GM23338 (cell line): ENCODE measurements at regions not wholly inside any gene's neighbourhood (a gene's known extent, or its start where the extent isn't known, plus 50 kb on each side); places are given as distances from the start of the nearest gene placed in this dataset.

Source experiments
- ATAC-seq: fragments of 200-7000 bp; cut with Tn5 transposase; 3 replicates; pipeline ENCODE4 v1.9.1; 2020
- DNase-seq: peaks from one replicate; pipeline ENCODE4 v3.0.0-alpha.2; 2015; ENCODE audit warnings: low spot score
- H2AFZ ChIP-seq: fragments of 200-600 bp; sonication (generic); 2 replicates; pipeline ENCODE4 v1.8.0; 2016; ENCODE audit warnings: antibody characterized with exemption, mild to moderate bottlenecking, moderate library complexity
- H3F3A ChIP-seq: fragments of 200-600 bp; sonication (generic); replicated peaks from 2 replicates; pipeline ENCODE4 v1.8.0; 2017; ENCODE audit warnings: antibody characterized with exemption, mixed run types, low read depth
- H3K27ac ChIP-seq: fragments of 200-600 bp; sonication (generic); 2 replicates; pipeline ENCODE4 v1.6.1; 2016; ENCODE audit warnings: low read depth
- H3K27me3 ChIP-seq: fragments of 200-600 bp; sonication (generic); 2 replicates; pipeline ENCODE4 v1.8.0; 2016; ENCODE audit warnings: mild to moderate bottlenecking, mixed run types, moderate library complexity; ENCODE audit not compliant: insufficient read depth
- H3K36me3 ChIP-seq: fragments of 200-600 bp; sonication (generic); 2 replicates; pipeline ENCODE4 v1.8.0; 2016; ENCODE audit warnings: mild to moderate bottlenecking; ENCODE audit not compliant: insufficient read depth
- H3K4me1 ChIP-seq: fragments of 200-600 bp; sonication (generic); 2 replicates; pipeline ENCODE4 v1.8.0; 2016; ENCODE audit warnings: mild to moderate bottlenecking, moderate library complexity; ENCODE audit not compliant: insufficient read depth
- H3K4me2 ChIP-seq: fragments of 200-600 bp; sonication (generic); 2 replicates; pipeline ENCODE4 v1.7.1; 2017; ENCODE audit warnings: mixed run types
- H3K4me3 ChIP-seq: fragments of 200-600 bp; sonication (generic); 2 replicates; pipeline ENCODE4 v1.6.1; 2016; ENCODE audit warnings: mixed run types
- H3K79me2 ChIP-seq: fragments of 200-600 bp; sonication (generic); replicated peaks from 2 replicates; pipeline ENCODE4 v1.8.0; 2017; ENCODE audit warnings: mild to moderate bottlenecking; ENCODE audit not compliant: insufficient read depth
- H3K9me2 ChIP-seq: fragments of 200-600 bp; sonication (generic); 2 replicates; pipeline ENCODE4 v1.8.0; 2017; ENCODE audit not compliant: insufficient read depth
- H4K20me1 ChIP-seq: fragments of 200-600 bp; sonication (generic); replicated peaks from 2 replicates; pipeline ENCODE4 v1.8.0; 2017; ENCODE audit warnings: mild to moderate bottlenecking; ENCODE audit not compliant: insufficient read depth
- H3K27ac Mint-ChIP-seq: 2 replicates; pipeline ENCODE4 v1.8.0; 2020; ENCODE audit warnings: inconsistent platforms, mild to moderate bottlenecking, moderate library complexity, mixed read lengths
- H3K27me3 Mint-ChIP-seq: 3 replicates; pipeline ENCODE4 v1.8.0; 2022; ENCODE audit warnings: low read depth, mild to moderate bottlenecking, moderate library complexity, mixed read lengths, inconsistent platforms; ENCODE audit not compliant: insufficient read depth, poor library complexity
- H3K36me3 Mint-ChIP-seq: 3 replicates; pipeline ENCODE4 v1.8.0; 2021; ENCODE audit warnings: low read depth, mild to moderate bottlenecking, inconsistent platforms, moderate library complexity, mixed read lengths
- H3K4me1 Mint-ChIP-seq: 3 replicates; pipeline ENCODE4 v1.8.0; 2020; ENCODE audit warnings: mild to moderate bottlenecking, inconsistent platforms, mixed read lengths
- H3K4me3 Mint-ChIP-seq: 3 replicates; pipeline ENCODE4 v1.8.0; 2021; ENCODE audit warnings: moderate library complexity, mild to moderate bottlenecking, inconsistent platforms, mixed read lengths
- H3K9me3 Mint-ChIP-seq: 3 replicates; pipeline ENCODE4 v1.8.0; 2020; ENCODE audit warnings: moderate library complexity, mild to moderate bottlenecking, inconsistent platforms, mixed read lengths
- CREB1 ChIP-seq: fragments of 250-450 bp; sonication (Bioruptor Pico); IDR thresholded peaks from 2 replicates; pipeline ENCODE4 v1.5.0; 2020; ENCODE audit warnings: low read depth, mild to moderate bottlenecking, moderate library complexity
- CTCF ChIP-seq, 2 experiments: fragments of 200-600 bp in 1 of 2; sonication (generic) in 1 of 2; conservative IDR thresholded peaks; 2 replicates each; pipeline versions ENCODE4 v1.5.1 to v1.6.1; 2016 to 2017; ENCODE audit warnings: antibody characterized with exemption in 2 of 2, low read depth in 2 of 2, mild to moderate bottlenecking in 2 of 2, moderate library complexity in 1 of 2
- ETS1 ChIP-seq: IDR thresholded peaks from 2 replicates; pipeline ENCODE4 v1.6.1; 2016; ENCODE audit warnings: antibody characterized with exemption
- EZH2 ChIP-seq: fragments of 200-600 bp; sonication (generic); IDR thresholded peaks from one replicate; pipeline ENCODE4 v1.8.0; 2017; ENCODE audit warnings: antibody characterized with exemption, mild to moderate bottlenecking, low read depth; ENCODE audit not compliant: unreplicated experiment
- EZH2phosphoT487 ChIP-seq: fragments of 200-600 bp; sonication (generic); IDR thresholded peaks from one replicate; pipeline ENCODE4 v1.8.1; 2018; ENCODE audit warnings: antibody characterized with exemption; ENCODE audit not compliant: unreplicated experiment
- JUNB ChIP-seq: IDR thresholded peaks from one replicate; pipeline ENCODE4 v1.6.1; 2016; ENCODE audit warnings: antibody characterized with exemption; ENCODE audit not compliant: unreplicated experiment
- NANOG ChIP-seq: IDR thresholded peaks from 2 replicates; pipeline ENCODE4 v1.6.1; 2016; ENCODE audit warnings: antibody characterized with exemption, borderline replicate concordance
- POLR2AphosphoS5 ChIP-seq: IDR thresholded peaks from 2 replicates; pipeline ENCODE4 v1.6.1; 2016; ENCODE audit warnings: antibody characterized with exemption, low read depth
- REST ChIP-seq: IDR thresholded peaks from one replicate; pipeline ENCODE4 v1.6.1; 2018; ENCODE audit warnings: antibody characterized with exemption; ENCODE audit not compliant: unreplicated experiment
- STAT1 ChIP-seq: IDR thresholded peaks from one replicate; pipeline ENCODE4 v1.6.1; 2016; ENCODE audit warnings: antibody characterized with exemption; ENCODE audit not compliant: unreplicated experiment
- ZNF114 ChIP-seq: fragments of 250-450 bp; sonication (Bioruptor Pico); IDR thresholded peaks from 2 replicates; pipeline ENCODE4 v1.5.0; 2020; ENCODE audit warnings: mild to moderate bottlenecking, moderate library complexity
- ZNF331 ChIP-seq: fragments of 250-450 bp; sonication (Bioruptor Pico); IDR thresholded peaks from 2 replicates; pipeline ENCODE4 v1.5.0; 2020; ENCODE audit warnings: low read depth, mild to moderate bottlenecking, moderate library complexity
- ZNF462 ChIP-seq: fragments of 250-450 bp; sonication (Bioruptor Pico); IDR thresholded peaks from 2 replicates; pipeline ENCODE4 v1.5.0; 2020; ENCODE audit warnings: mild to moderate bottlenecking, moderate library complexity

- Mint-ChIP-seq H3K9me3 (no peaks in the 10 kb centered on the region), H3K4me3 (no peak overlapping the region), H3K27ac (no peak overlapping the region), H3K36me3 (no peaks in the 10 kb centered on the region), H3K27me3 (peaks cover 3% of the 10 kb centered on the region), H3K4me1 (peaks cover 18% of the 10 kb centered on the region)
- no peak for TF ChIP-seq STAT1
- TF ChIP-seq EZH2phosphoT487 = no peak
- no peak for TF ChIP-seq CREB1
- TF ChIP-seq CTCF (conservative IDR thresholded peaks at IDR 0.05; ENCODE audit: low read depth in 2 of 2) = no peak
- TF ChIP-seq JUNB = no peak
- no peak for TF ChIP-seq ZNF114 (CRISPR knock-in tag)
- no peak for TF ChIP-seq EZH2
- TF ChIP-seq ETS1 = no peak
- no peak for TF ChIP-seq ZNF331
- TF ChIP-seq REST = no peak
- TF ChIP-seq POLR2AphosphoS5 = no peak
- no peak for TF ChIP-seq ZNF462 (CRISPR knock-in tag)
- TF ChIP-seq NANOG = no peak
- DNase-seq (no peak), ATAC-seq (no peak)
- no peak overlapping the region for H3K4me2 ChIP-seq
- peaks cover 7% of the 10 kb centered on the region; the same call in 1 of the 2 replicates for H3K4me1 ChIP-seq
- no peak overlapping the region for H3K27ac ChIP-seq
- H3K9me2 ChIP-seq = peaks cover 8% of the 10 kb centered on the region; the same call in 1 of the 2 replicates
- H2AFZ ChIP-seq = peak overlapping the region; percentile 53; the same call in 1 of the 2 replicates
- H3K36me3 ChIP-seq = no peaks in the 10 kb centered on the region
- H3F3A ChIP-seq = no peaks in the 10 kb centered on the region
- no peak overlapping the region for H3K4me3 ChIP-seq
- H4K20me1 ChIP-seq = no peaks in the 10 kb centered on the region
- H3K27me3 ChIP-seq = no peaks in the 10 kb centered on the region
- no peaks in the 10 kb centered on the region for H3K79me2 ChIP-seq
Measured at GRCh38 chr5:7320701-7321301, 75.1 kb upstream of the ADCY2 start.
